NCI-H2029 treated with DMSO at 0.1 percent for 48 hours (cell line): ENCODE measurements at regions not wholly inside any gene's neighbourhood (a gene's known extent, or its start where the extent isn't known, plus 50 kb on each side); places are given as distances from the start of the nearest gene placed in this dataset.

Source experiments
- DNase-seq: peaks from one replicate; lab custom pipeline; 2025; lab: John Stamatoyannopoulos, UW

DNA sequence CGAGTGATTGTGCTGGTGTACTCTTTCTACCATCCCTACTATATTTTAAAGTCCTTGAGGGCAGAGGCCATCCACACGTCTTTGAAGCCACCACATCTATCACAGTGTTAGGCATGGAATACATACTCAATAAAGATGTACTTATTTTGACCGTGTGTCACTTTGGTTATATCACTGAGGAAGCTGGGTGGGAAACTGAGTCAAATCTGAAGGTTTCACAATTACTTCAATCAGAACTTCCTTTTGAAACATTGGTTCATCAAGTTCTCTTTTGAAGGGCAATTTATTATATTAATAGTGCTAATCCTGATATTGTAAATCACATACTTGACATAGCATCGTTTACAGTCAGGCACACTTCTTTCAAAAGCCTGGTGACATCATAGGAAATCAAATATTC, 53.3 kb upstream of the ATP1B1 start:
- no peak for DNase-seq
